Liver (tissue), 8 donors: ENCODE measurements at regions not wholly inside any gene's neighbourhood (a gene's known extent, or its start where the extent isn't known, plus 50 kb on each side); places are given as distances from the start of the nearest gene placed in this dataset.

Source experiments
- DNase-seq: peaks from one replicate; pipeline ENCODE4 v3.0.0-alpha.2; 2017; ENCODE audit warnings: low spot score
- H3K27ac ChIP-seq, 2 donors: one replicate each; pipeline ENCODE4 v1.7.0; 2013; ENCODE audit warnings: inconsistent platforms in 2 of 2, low read length in 2 of 2, control low read depth in 1 of 2, low read depth in 1 of 2, mild to moderate bottlenecking in 1 of 2
- H3K27me3 ChIP-seq, 4 donors: one replicate each; pipeline versions ENCODE4 v1.6.1 to v1.7.0; 2013; ENCODE audit warnings: low read length in 3 of 4, inconsistent platforms in 1 of 4, mild to moderate bottlenecking in 1 of 4, moderate library complexity in 1 of 4; ENCODE audit not compliant: control insufficient read depth in 4 of 4, insufficient read depth in 4 of 4
- H3K36me3 ChIP-seq, 4 donors: one replicate each; pipeline versions ENCODE4 v1.6.1 to v1.7.0; 2013; ENCODE audit warnings: low read length in 3 of 4, mild to moderate bottlenecking in 3 of 4, low read depth in 1 of 4, moderate library complexity in 1 of 4; ENCODE audit not compliant: control insufficient read depth in 4 of 4, insufficient read depth in 3 of 4
- H3K4me1 ChIP-seq, 4 donors: one replicate each; pipeline versions ENCODE4 v1.6.1 to v1.7.0; 2013; ENCODE audit warnings: low read length in 3 of 4, mild to moderate bottlenecking in 3 of 4, moderate library complexity in 1 of 4; ENCODE audit not compliant: control insufficient read depth in 4 of 4, insufficient read depth in 4 of 4
- H3K4me3 ChIP-seq, 3 donors: one replicate each; pipeline versions ENCODE4 v1.6.1 to v1.7.0; 2013; ENCODE audit warnings: low read length in 3 of 3, control low read depth in 1 of 3, low read depth in 1 of 3, mild to moderate bottlenecking in 1 of 3
- H3K9ac ChIP-seq, 2 donors: one replicate each; pipeline ENCODE4 v1.7.0; 2013; ENCODE audit warnings: low read length in 2 of 2, mild to moderate bottlenecking in 2 of 2, moderate library complexity in 2 of 2, control low read depth in 1 of 2, low read depth in 1 of 2
- H3K9me3 ChIP-seq, 4 donors: one replicate each; pipeline versions ENCODE4 v1.6.1 to v1.7.0; 2013; ENCODE audit warnings: low read length in 3 of 4; ENCODE audit not compliant: control insufficient read depth in 4 of 4
- CTCF ChIP-seq: fragments of 150-350 bp; IDR thresholded peaks from 2 replicates; pipeline ENCODE4 v1.5.1; 2017; ENCODE audit warnings: improper control_type of control experiment, low read depth, low read length; ENCODE audit not compliant: missing input control
- EGR1 ChIP-seq, 2 donors: IDR thresholded peaks; 2 replicates each; pipeline ENCODE4 v1.6.1; 2016 to 2018; ENCODE audit warnings: antibody characterized with exemption in 2 of 2, low read depth in 2 of 2
- FOXA1 ChIP-seq: IDR thresholded peaks from 2 replicates; pipeline ENCODE4 v1.6.1; 2016; ENCODE audit warnings: antibody characterized with exemption
- FOXA2 ChIP-seq: IDR thresholded peaks from 2 replicates; pipeline ENCODE4 v1.6.1; 2016; ENCODE audit warnings: antibody characterized with exemption
- GABPA ChIP-seq, 2 donors: IDR thresholded peaks in 1 of 2; conservative IDR thresholded peaks in 1 of 2; 2 replicates each; pipeline ENCODE4 v1.6.1; 2016; ENCODE audit warnings: antibody characterized with exemption in 2 of 2, mild to moderate bottlenecking in 1 of 2, moderate library complexity in 1 of 2
- HNF4A ChIP-seq, 2 donors: conservative IDR thresholded peaks; 2 replicates each; pipeline ENCODE4 v1.6.1; 2016; ENCODE audit warnings: antibody characterized with exemption in 2 of 2, mild to moderate bottlenecking in 2 of 2
- HNF4G ChIP-seq: IDR thresholded peaks from 2 replicates; pipeline ENCODE4 v1.6.1; 2016; ENCODE audit warnings: antibody characterized with exemption
- JUND ChIP-seq, 2 donors: IDR thresholded peaks; 2 replicates each; pipeline ENCODE4 v1.6.1; 2016; ENCODE audit warnings: antibody characterized with exemption in 2 of 2
- MAX ChIP-seq: IDR thresholded peaks from 2 replicates; pipeline ENCODE4 v1.6.1; 2016; ENCODE audit warnings: antibody characterized with exemption
- NR2F2 ChIP-seq: IDR thresholded peaks from 2 replicates; pipeline ENCODE4 v1.6.1; 2016; ENCODE audit warnings: antibody characterized with exemption
- RAD21 ChIP-seq, 2 donors: IDR thresholded peaks; 2 replicates each; pipeline ENCODE4 v1.6.1; 2016; ENCODE audit warnings: antibody characterized with exemption in 2 of 2, mild to moderate bottlenecking in 2 of 2
- REST ChIP-seq: IDR thresholded peaks from 2 replicates; pipeline ENCODE4 v1.6.1; 2016; ENCODE audit warnings: antibody characterized with exemption, mild to moderate bottlenecking
- RXRA ChIP-seq, 2 donors: IDR thresholded peaks; 2 replicates each; pipeline ENCODE4 v1.6.1; 2017 to 2018; ENCODE audit warnings: antibody characterized with exemption in 2 of 2, mild to moderate bottlenecking in 1 of 2
- SP1 ChIP-seq: IDR thresholded peaks from 2 replicates; pipeline ENCODE4 v1.6.1; 2018; ENCODE audit warnings: antibody characterized with exemption, mild to moderate bottlenecking
- TAF1 ChIP-seq: conservative IDR thresholded peaks from 2 replicates; pipeline ENCODE4 v1.6.1; 2016; ENCODE audit warnings: antibody characterized with exemption, mild to moderate bottlenecking
- YY1 ChIP-seq: IDR thresholded peaks from 2 replicates; pipeline ENCODE4 v1.6.1; 2016; ENCODE audit warnings: antibody characterized with exemption, mild to moderate bottlenecking
- ZBTB33 ChIP-seq: IDR thresholded peaks from 2 replicates; pipeline ENCODE4 v1.6.1; 2016; ENCODE audit warnings: antibody characterized with exemption
- WGBS: extraction: QIAGEN DNeasy Blood & Tissue Kit; methylation state at CpG from one replicate; pipeline ENCODE4 v1.1.7; 2013; 5-methylcytosine and 5-hydroxymethylcytosine counted together
- TF ChIP-seq, protein P1 (sequence below): IDR thresholded peaks from 2 replicates; pipeline ENCODE4 v1.6.1; 2016; ENCODE audit warnings: antibody characterized with exemption
- donor health status: healthy.
- donor health status: healthy.
- donor health status: healthy.
- donor health status: healthy.
- donor health status: healthy.

DNA sequence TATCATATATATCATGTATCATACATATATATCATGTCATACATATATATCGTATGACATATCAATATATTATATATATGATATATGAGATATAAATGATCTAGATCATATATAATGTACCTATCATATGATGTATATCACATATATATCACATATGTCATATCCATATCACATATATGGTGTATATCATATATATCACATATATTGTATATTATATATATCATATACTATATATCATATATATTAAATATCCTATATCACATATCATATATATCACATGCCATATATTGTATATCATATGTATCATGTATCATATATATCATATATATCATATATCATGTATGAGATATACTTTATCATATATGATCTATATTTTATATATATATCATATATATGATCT lies 355.9 kb upstream of the RBFOX1 start:
- Histone ChIP-seq H3K27ac (no peak overlapping the region), H3K9me3 (peaks cover 0 to 2% (median under 1%) of the 10 kb centered on the region in 4 donors), H3K4me1 (peaks cover 0 to 2% (median 0%) of the 10 kb centered on the region in 4 donors), H3K27me3 (no peaks in the 10 kb centered on the region), H3K4me3 (no peak overlapping the region), H3K9ac (no peak overlapping the region), H3K36me3 (no peaks in the 10 kb centered on the region)
- TF ChIP-seq CTCF (no peak), HNF4G (no peak), EGR1 (IDR thresholded peaks at IDR 0.05; ENCODE audit: low read depth in 2 of 2) (no peak), FOXA2 (no peak), MAX (no peak), ZBTB33 (no peak), JUND (IDR thresholded peaks at IDR 0.05) (no peak), TAF1 (no peak), HNF4A (conservative IDR thresholded peaks at IDR 0.05) (no peak), FOXA1 (no peak), YY1 (no peak), SP1 (no peak), RAD21 (IDR thresholded peaks at IDR 0.05) (no peak), REST (no peak), RXRA (IDR thresholded peaks at IDR 0.05) (no peak), GABPA (IDR thresholded peaks at IDR 0.05 in 1 of 2, conservative IDR thresholded peaks at IDR 0.05 in 1 of 2) (no peak), NR2F2 (no peak)
- TF ChIP-seq, protein P1, sequence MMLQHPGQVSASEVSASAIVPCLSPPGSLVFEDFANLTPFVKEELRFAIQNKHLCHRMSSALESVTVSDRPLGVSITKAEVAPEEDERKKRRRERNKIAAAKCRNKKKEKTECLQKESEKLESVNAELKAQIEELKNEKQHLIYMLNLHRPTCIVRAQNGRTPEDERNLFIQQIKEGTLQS, result no peak
- WGBS, result 96% methylated on average over 1 of the region's 1 CpG
- no peak for DNase-seq
